Mesothelial cell of epicardium (in vitro differentiated cells): ENCODE measurements at regions not wholly inside any gene's neighbourhood (a gene's known extent, or its start where the extent isn't known, plus 50 kb on each side); places are given as distances from the start of the nearest gene placed in this dataset.

Source experiments
- DNase-seq, 2 experiments: peaks; one replicate each; pipeline ENCODE4 v3.0.0; 2021; ENCODE audit warnings: low spot score in 2 of 2; ENCODE audit not compliant: unreplicated experiment in 2 of 2
- H3K27ac Mint-ChIP-seq: 2 replicates; pipeline ENCODE4 v1.8.0; 2021; ENCODE audit warnings: mixed read lengths
- H3K27me3 Mint-ChIP-seq: 2 replicates; pipeline ENCODE4 v1.8.0; 2021; ENCODE audit warnings: low read depth, mixed read lengths
- H3K36me3 Mint-ChIP-seq: 2 replicates; pipeline ENCODE4 v1.8.0; 2021; ENCODE audit warnings: mixed read lengths
- H3K4me1 Mint-ChIP-seq: 2 replicates; pipeline ENCODE4 v1.8.0; 2021; ENCODE audit warnings: mixed read lengths
- H3K4me3 Mint-ChIP-seq: 2 replicates; pipeline ENCODE4 v1.8.0; 2021; ENCODE audit warnings: mild to moderate bottlenecking, moderate library complexity, mixed read lengths
- H3K9me3 Mint-ChIP-seq: 2 replicates; pipeline ENCODE4 v1.8.0; 2021; ENCODE audit warnings: mixed read lengths
- CTCF ChIP-seq: fragments of 200-600 bp; sonication (generic); IDR thresholded peaks from one replicate; pipeline ENCODE4 v1.5.0; 2021; ENCODE audit warnings: antibody characterized with exemption; ENCODE audit not compliant: unreplicated experiment

DNA sequence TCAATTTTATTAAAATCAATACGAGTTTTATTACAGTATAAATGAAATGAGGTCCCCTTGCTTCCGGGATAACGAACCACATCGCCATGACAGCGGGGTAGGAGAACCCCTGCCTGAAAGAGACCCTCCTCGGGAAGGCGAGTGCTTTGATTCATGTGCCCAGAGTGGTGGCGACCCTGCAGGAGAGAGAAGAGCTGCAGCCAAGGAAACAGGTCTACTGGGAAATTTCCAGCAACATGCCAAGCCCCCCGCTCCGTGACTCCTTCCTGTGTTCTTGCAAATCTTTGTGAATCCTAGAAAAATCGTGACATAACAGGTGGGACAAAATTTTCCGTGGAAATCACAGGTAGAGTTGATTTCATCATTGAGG lies 162.5 kb downstream of the WSCD1 start:
- Mint-ChIP-seq H3K4me3 (no peak overlapping the region), H3K4me1 (no peaks in the 10 kb centered on the region), H3K27me3 (peaks cover 30% of the 10 kb centered on the region), H3K9me3 (no peaks in the 10 kb centered on the region), H3K27ac (no peak overlapping the region), H3K36me3 (no peaks in the 10 kb centered on the region)
- TF ChIP-seq CTCF, result no peak
- DNase-seq, result no peak

DNA sequence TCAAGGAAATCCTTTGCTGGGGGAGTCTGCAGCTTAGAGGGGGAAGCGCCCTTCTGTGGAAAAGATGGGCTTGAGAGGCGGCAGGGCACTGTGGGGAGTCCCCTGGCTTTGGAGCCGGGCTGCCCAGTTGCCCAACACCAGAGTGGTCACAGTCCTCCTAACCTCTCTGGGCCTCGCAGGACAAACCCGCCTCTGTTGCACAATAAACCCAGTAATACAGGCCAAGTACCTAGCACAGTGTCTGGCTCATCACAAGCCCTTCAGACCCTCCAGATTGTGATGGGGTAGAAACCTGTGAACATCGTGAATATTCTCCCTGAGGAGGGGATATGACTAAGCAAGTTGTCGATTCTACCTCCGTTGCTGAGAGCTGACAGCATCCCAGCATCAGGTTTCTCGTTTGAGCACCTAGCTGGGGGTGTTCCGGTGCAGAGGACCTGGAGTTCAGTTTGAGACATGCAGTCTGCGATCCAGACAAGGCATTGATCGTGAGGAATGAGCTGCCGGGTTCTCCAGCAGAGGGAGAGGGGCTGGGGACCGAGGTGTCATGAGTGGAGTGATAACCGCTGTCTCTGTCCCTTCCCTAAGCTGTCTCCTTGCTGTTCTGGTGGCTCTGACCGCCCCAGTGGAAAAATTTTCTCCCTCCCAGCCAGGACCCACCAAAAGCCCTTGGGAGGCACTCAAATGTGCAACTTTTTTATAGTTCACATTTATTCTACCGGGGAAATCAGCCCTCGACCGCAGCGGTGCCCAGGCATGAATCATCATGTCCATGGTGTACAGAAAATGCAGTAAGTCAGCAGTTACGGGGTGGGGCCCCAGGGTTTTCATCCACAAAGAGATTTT lies 161.9 kb downstream of the WSCD1 start:
- H3K9me3 Mint-ChIP-seq, result no peaks in the 10 kb centered on the region
- no peak overlapping the region for H3K4me3 Mint-ChIP-seq
- TF ChIP-seq CTCF, result no peak
- no peaks in the 10 kb centered on the region for H3K36me3 Mint-ChIP-seq
- no peaks in the 10 kb centered on the region for H3K4me1 Mint-ChIP-seq
- no peak overlapping the region for H3K27ac Mint-ChIP-seq
- H3K27me3 Mint-ChIP-seq, result peaks cover 24% of the 10 kb centered on the region
- DNase-seq, result no peak

- TF ChIP-seq CTCF, result no peak
- H3K36me3 Mint-ChIP-seq, result no peaks in the 10 kb centered on the region
- no peak for DNase-seq
- H3K27me3 Mint-ChIP-seq, result peaks cover 17% of the 10 kb centered on the region
- no peaks in the 10 kb centered on the region for H3K4me1 Mint-ChIP-seq
- H3K4me3 Mint-ChIP-seq, result no peak overlapping the region
- no peak overlapping the region for H3K27ac Mint-ChIP-seq
- no peaks in the 10 kb centered on the region for H3K9me3 Mint-ChIP-seq
Observed at GRCh38 chr17:6231465-6231864, 161.3 kb downstream of the WSCD1 start.

DNA sequence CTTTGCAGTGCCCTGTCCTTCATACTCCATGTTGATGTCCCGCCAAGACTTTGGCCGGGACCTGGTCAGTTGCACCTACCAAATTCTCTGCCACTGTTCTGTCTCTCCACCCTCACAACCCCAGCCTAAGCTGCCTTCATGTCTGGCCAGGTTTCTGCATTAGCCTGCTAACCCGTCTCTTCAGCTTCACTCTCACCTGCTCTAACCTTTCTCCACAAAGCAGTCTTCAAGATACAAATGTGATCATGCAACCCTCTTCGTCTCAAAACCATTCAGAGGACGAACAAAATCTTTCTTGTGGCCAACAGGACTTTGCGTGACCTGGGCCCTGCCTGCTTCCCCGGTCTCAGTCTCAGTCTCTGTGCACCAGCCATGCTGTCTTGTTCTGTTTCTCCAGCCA lies 148.2 kb downstream of the WSCD1 start:
- Mint-ChIP-seq H3K27me3 (peaks cover 7% of the 10 kb centered on the region), H3K4me3 (no peak overlapping the region), H3K4me1 (no peaks in the 10 kb centered on the region), H3K27ac (no peak overlapping the region), H3K36me3 (no peaks in the 10 kb centered on the region), H3K9me3 (peaks cover 21% of the 10 kb centered on the region)
- TF ChIP-seq CTCF, result no peak
- DNase-seq, result no peak

GRCh38 chr17:6215071-6216035 lies 145.2 kb downstream of the WSCD1 start:
- Mint-ChIP-seq H3K36me3 (no peaks in the 10 kb centered on the region), H3K9me3 (peaks cover under 1% of the 10 kb centered on the region), H3K4me3 (no peak overlapping the region), H3K27me3 (peaks cover 19% of the 10 kb centered on the region), H3K27ac (no peak overlapping the region), H3K4me1 (no peaks in the 10 kb centered on the region)
- no peak for TF ChIP-seq CTCF
- DNase-seq, result no peak
